GM04503 (cell line): ENCODE measurements at regions not wholly inside any gene's neighbourhood (a gene's known extent, or its start where the extent isn't known, plus 50 kb on each side); places are given as distances from the start of the nearest gene placed in this dataset.

Source experiments
- DNase-seq: peaks from one replicate; pipeline ENCODE4 v3.0.0-alpha.2; 2012; ENCODE audit warnings: low read depth

- no peak for DNase-seq
Measured at GRCh38 chr2:59572227-59572626, 981.2 kb downstream of the BCL11A start.

GRCh38 chr2:59570818-59571217 is 982.6 kb downstream of the BCL11A start:
- DNase-seq, result no peak

GRCh38 chr2:59569124-59569523 is 984.3 kb downstream of the BCL11A start:
- DNase-seq, result no peak

GRCh38 chr2:59568461-59568860 is 985.0 kb downstream of the BCL11A start:
- no peak for DNase-seq

- DNase-seq, result no peak
Measured at GRCh38 chr2:59567151-59567550, 986.3 kb downstream of the BCL11A start.

- no peak for DNase-seq
Measured at GRCh38 chr2:59566739-59567138, 986.7 kb downstream of the BCL11A start.

GRCh38 chr2:59561281-59561680 is 992.2 kb downstream of the BCL11A start:
- no peak for DNase-seq

- DNase-seq, result no peak
Measured at GRCh38 chr2:59560769-59561168, 992.7 kb downstream of the BCL11A start.

GRCh38 chr2:59540864-59541263 is 1012.6 kb downstream of the BCL11A start:
- DNase-seq, result no peak

GRCh38 chr2:59538398-59538911 is 1015.0 kb downstream of the BCL11A start:
- DNase-seq, result no peak

- no peak for DNase-seq
Measured at GRCh38 chr2:59532808-59533207, 1020.6 kb downstream of the BCL11A start.

- DNase-seq, result no peak
Measured at GRCh38 chr2:59530258-59530657, 1023.2 kb downstream of the BCL11A start.

- no peak for DNase-seq
Measured at GRCh38 chr2:59529726-59530125, 1023.7 kb downstream of the BCL11A start.

GRCh38 chr2:59528525-59528924 is 1024.9 kb downstream of the BCL11A start:
- no peak for DNase-seq

- DNase-seq, result no peak
Measured at GRCh38 chr2:59502981-59503380, 1050.5 kb downstream of the BCL11A start.

GRCh38 chr2:59490994-59491393 is 1062.5 kb downstream of the BCL11A start:
- no peak for DNase-seq

GRCh38 chr2:59490192-59490591 is 1063.3 kb downstream of the BCL11A start:
- no peak for DNase-seq

GRCh38 chr2:59484673-59485072 is 1068.8 kb downstream of the BCL11A start:
- no peak for DNase-seq

GRCh38 chr2:59463426-59463825 is 1090.0 kb downstream of the BCL11A start:
- no peak for DNase-seq

- DNase-seq, result no peak
Measured at GRCh38 chr2:59462422-59463197, 1090.8 kb downstream of the BCL11A start.

GRCh38 chr2:59461127-59461526 is 1092.3 kb downstream of the BCL11A start:
- DNase-seq, result no peak

GRCh38 chr2:59458800-59459199 is 1094.7 kb downstream of the BCL11A start:
- no peak for DNase-seq

- no peak for DNase-seq
Measured at GRCh38 chr2:59456285-59456684, 1097.2 kb downstream of the BCL11A start.

- DNase-seq, result no peak
Measured at GRCh38 chr2:59449274-59449673, 1104.2 kb downstream of the BCL11A start.
